Upper lobe of right lung (tissue), 1 donor: ENCODE measurements at regions not wholly inside any gene's neighbourhood (a gene's known extent, or its start where the extent isn't known, plus 50 kb on each side); places are given as distances from the start of the nearest gene placed in this dataset.

Experiments
- ATAC-seq: fragments of 200-7000 bp; cut with Tn5 transposase; one replicate; pipeline ENCODE4 v1.9.1; 2020; ENCODE audit warnings: mild to moderate bottlenecking, moderate library complexity
- DNase-seq: peaks from one replicate; pipeline ENCODE4 v3.0.0-alpha.2; 2020
- H3K27ac ChIP-seq: fragments of 200-600 bp; one replicate; pipeline ENCODE4 v1.8.0; 2022
- H3K27me3 ChIP-seq: fragments of 200-600 bp; one replicate; pipeline ENCODE4 v1.8.0; 2022; ENCODE audit warnings: mild to moderate bottlenecking
- H3K36me3 ChIP-seq: fragments of 200-600 bp; one replicate; pipeline ENCODE4 v1.8.0; 2022
- H3K4me1 ChIP-seq: fragments of 200-600 bp; one replicate; pipeline ENCODE4 v1.8.0; 2022
- H3K4me3 ChIP-seq: fragments of 200-600 bp; one replicate; pipeline ENCODE4 v1.8.0; 2022; ENCODE audit warnings: mild to moderate bottlenecking
- H3K9me3 ChIP-seq: fragments of 200-600 bp; one replicate; pipeline ENCODE4 v1.8.0; 2022
- CTCF ChIP-seq: fragments of 200-600 bp; IDR thresholded peaks from one replicate; pipeline ENCODE4 v1.8.0; 2022; ENCODE audit warnings: antibody characterized with exemption
- intact Hi-C: fragments of 100-400 bp; cut with DNase I; formaldehyde crosslinking; loops from one replicate; pipeline ENCODE4 v1.11.0; 2022
- donor health status: DM: no; HTN: yes; CAD: no; lungs with severe emphysema.

GRCh38 chr13:104580931-104581330 is 1514.7 kb upstream of the SLC10A2 start:
- Histone ChIP-seq H3K27ac (no peak overlapping the region), H3K4me1 (no peaks in the 10 kb centered on the region), H3K4me3 (no peak overlapping the region), H3K36me3 (no peaks in the 10 kb centered on the region), H3K9me3 (no peaks in the 10 kb centered on the region), H3K27me3 (no peaks in the 10 kb centered on the region)
- DNase-seq (no peak), ATAC-seq (no peak)
- intact Hi-C loops: no loop called here
- TF ChIP-seq CTCF: no peak

GRCh38 chr13:104577071-104577815 is 1511.0 kb upstream of the SLC10A2 start:
- TF ChIP-seq CTCF: no peak
- DNase-seq (no peak), ATAC-seq (no peak)
- no peaks in the 10 kb centered on the region for H3K9me3 ChIP-seq
- no peaks in the 10 kb centered on the region for H3K36me3 ChIP-seq
- H3K27ac ChIP-seq: no peak overlapping the region
- H3K4me3 ChIP-seq: no peak overlapping the region
- H3K4me1 ChIP-seq: no peaks in the 10 kb centered on the region
- intact Hi-C loops: no loop called here
- no peaks in the 10 kb centered on the region for H3K27me3 ChIP-seq

GRCh38 chr13:104571893-104572229 is 1505.6 kb upstream of the SLC10A2 start:
- Histone ChIP-seq H3K9me3 (no peaks in the 10 kb centered on the region), H3K36me3 (no peaks in the 10 kb centered on the region), H3K4me3 (no peak overlapping the region), H3K27ac (no peak overlapping the region), H3K27me3 (no peaks in the 10 kb centered on the region), H3K4me1 (no peaks in the 10 kb centered on the region)
- intact Hi-C loops: no loop called here
- TF ChIP-seq CTCF: no peak
- ATAC-seq (no peak), DNase-seq (no peak)

- intact Hi-C loops: no loop called here
- Histone ChIP-seq H3K36me3 (no peaks in the 10 kb centered on the region), H3K4me3 (no peak overlapping the region), H3K9me3 (no peaks in the 10 kb centered on the region), H3K27ac (no peak overlapping the region), H3K27me3 (no peaks in the 10 kb centered on the region), H3K4me1 (no peaks in the 10 kb centered on the region)
- ATAC-seq: peak; percentile 89
- DNase-seq: no peak
- TF ChIP-seq CTCF: peak; percentile 53
Observed at GRCh38 chr13:104571161-104571892, 1505.1 kb upstream of the SLC10A2 start.

DNA sequence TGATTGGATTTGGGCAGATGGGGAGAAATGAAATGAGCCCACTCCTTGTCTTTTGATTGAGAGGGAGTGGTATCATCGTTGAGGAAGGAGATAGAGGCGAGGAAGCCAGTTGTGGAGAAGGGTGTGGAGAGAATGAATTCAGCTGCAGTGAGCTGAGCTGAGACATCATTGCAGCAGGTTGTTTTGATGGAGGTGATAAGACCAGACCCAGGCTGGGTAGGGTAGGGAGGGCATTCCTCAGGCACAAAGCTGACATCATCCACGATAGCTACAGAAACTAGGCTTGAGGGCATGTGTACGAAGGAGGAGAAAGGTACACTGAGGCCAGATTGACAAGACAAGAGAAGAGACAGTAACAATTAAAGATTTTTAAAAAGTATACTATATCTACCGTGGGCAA is 1500.9 kb upstream of the SLC10A2 start:
- no peak for ATAC-seq
- Histone ChIP-seq H3K4me3 (no peak overlapping the region), H3K27ac (no peak overlapping the region), H3K36me3 (no peaks in the 10 kb centered on the region), H3K9me3 (no peaks in the 10 kb centered on the region), H3K27me3 (no peaks in the 10 kb centered on the region), H3K4me1 (no peaks in the 10 kb centered on the region)
- TF ChIP-seq CTCF: no peak
- DNase-seq: no peak
- intact Hi-C loops: no loop called here
